A549 (cell line): ENCODE measurements at regions not wholly inside any gene's neighbourhood (a gene's known extent, or its start where the extent isn't known, plus 50 kb on each side); places are given as distances from the start of the nearest gene placed in this dataset.

Experiments
- E2F6 ChIP-seq: IDR thresholded peaks from 2 replicates; pipeline ENCODE4 v1.6.1; 2012; ENCODE audit warnings: low read depth, borderline replicate concordance
- EHF ChIP-seq: fragments of 250-450 bp; sonication (Bioruptor Pico); IDR thresholded peaks from 2 replicates; pipeline ENCODE4 v1.5.0; 2020; ENCODE audit warnings: mild to moderate bottlenecking

GRCh38 chr1:87648323-87649119, 319.8 kb downstream of the LMO4 start:
- no peak for TF ChIP-seq E2F6
- TF ChIP-seq EHF: no peak
